DND-41 (cell line): ENCODE measurements at regions not wholly inside any gene's neighbourhood (a gene's known extent, or its start where the extent isn't known, plus 50 kb on each side); places are given as distances from the start of the nearest gene placed in this dataset.

Experiments used
- CTCF ChIP-seq: IDR thresholded peaks from 2 replicates; pipeline ENCODE4 v1.5.1; 2012; ENCODE audit warnings: borderline replicate concordance, low read length, moderate library complexity, mild to moderate bottlenecking; ENCODE audit not compliant: poor library complexity, severe bottlenecking; ENCODE audit errors: extremely low read depth
- EZH2 ChIP-seq: IDR thresholded peaks from 3 replicates; pipeline ENCODE4 v1.6.1; 2012; ENCODE audit warnings: borderline replicate concordance, low read depth, mild to moderate bottlenecking, moderate library complexity, low read length, inconsistent platforms; ENCODE audit not compliant: severe bottlenecking

GRCh38 chr13:59120297-59120843, 1043.4 kb downstream of the DIAPH3 start:
- TF ChIP-seq CTCF = no peak
- no peak for TF ChIP-seq EZH2
